HCT116 (cell line): ENCODE measurements at regions not wholly inside any gene's neighbourhood (a gene's known extent, or its start where the extent isn't known, plus 50 kb on each side); places are given as distances from the start of the nearest gene placed in this dataset.

Experiments
- ATAC-seq: fragments of 200-7000 bp; cut with Tn5 transposase; 2 replicates; pipeline ENCODE4 v1.9.1; 2020; ENCODE audit warnings: mild to moderate bottlenecking, moderate library complexity
- BruUV-seq: library from RNA; stranded (reverse); fragments of 400-500 nt; replicated peaks from 2 replicates; lab custom pipeline; 2021; lab: Mats Ljungman, UMichigan
- CTCF ChIA-PET: fragments of 300-600 bp; sonication (Branson Sonifier 250); formaldehyde crosslinking; loops from one replicate; lab custom pipeline; 2021; ENCODE audit warnings: antibody characterized with exemption; lab: Charles Lee
- POLR2A ChIA-PET: fragments of 300-600, 350-600 bp; sonication (Branson Sonifier 250); formaldehyde crosslinking; loops from one replicate; lab custom pipeline; 2021; ENCODE audit warnings: antibody characterized with exemption; lab: Charles Lee
- RAD21 ChIA-PET, 2 experiments: fragments of 300-600 bp; sonication (Branson Sonifier 250); formaldehyde crosslinking; loops; one replicate each; lab custom pipeline; 2023; ENCODE audit warnings: low total read pairs in 2 of 2; ENCODE audit not compliant: uncharacterized antibody in 2 of 2, unreplicated experiment in 2 of 2, low non-redundant PET in 1 of 2; lab: Charles Lee
- DNase-seq: peaks from one replicate; pipeline ENCODE4 v3.0.0-alpha.2; 2010; ENCODE audit warnings: low read depth, low spot score
- H2AFZ ChIP-seq: fragments of 200-600 bp; shearing (Covaris generic), sonication (generic); 2 replicates; pipeline ENCODE4 v1.6.1; 2017; ENCODE audit warnings: low read depth, mixed run types, mixed read lengths, antibody characterized with exemption, low read length; ENCODE audit not compliant: poor library complexity, severe bottlenecking
- H3K27ac ChIP-seq: 2 replicates; pipeline ENCODE4 v1.5.1; 2012; ENCODE audit warnings: low read depth, low read length
- H3K27me3 ChIP-seq: fragments of 200-600 bp; sonication (generic); 2 replicates; pipeline ENCODE4 v1.6.1; 2016; ENCODE audit warnings: mixed run types, low read length, mixed read lengths; ENCODE audit not compliant: insufficient read depth
- H3K36me3 ChIP-seq, 2 experiments: fragments of 200-500 bp in 1 of 2; fragments of 200-600 bp in 1 of 2; sonication (Bioruptor generic) in 1 of 2; sonication (generic) in 1 of 2; 2 replicates each; pipeline versions ENCODE4 v1.5.1 to v1.6.1; 2014 to 2016; ENCODE audit warnings: low read length in 2 of 2, inconsistent platforms in 1 of 2, mixed read lengths in 1 of 2, mixed run types in 1 of 2; ENCODE audit not compliant: insufficient read depth in 2 of 2, control insufficient read depth in 1 of 2
- H3K4me1 ChIP-seq, 2 experiments: fragments of 200-600 bp in 1 of 2; sonication (generic) in 1 of 2; 2 replicates each; pipeline versions ENCODE4 v1.5.1 to v1.6.1; 2012 to 2017; ENCODE audit warnings: low read length in 2 of 2, inconsistent platforms in 1 of 2, mild to moderate bottlenecking in 1 of 2, mixed read lengths in 1 of 2, mixed run types in 1 of 2, moderate library complexity in 1 of 2; ENCODE audit not compliant: insufficient read depth in 2 of 2, control insufficient read depth in 1 of 2
- H3K4me2 ChIP-seq: fragments of 200-600 bp; sonication (generic); 2 replicates; pipeline ENCODE4 v1.6.1; 2017; ENCODE audit warnings: mixed run types, low read length, mixed read lengths
- H3K4me3 ChIP-seq, 2 experiments: fragments of 200-600 bp in 1 of 2; sonication (generic) in 1 of 2; replicated peaks in 1 of 2; 2 replicates each; pipeline ENCODE4 v1.5.1; 2011 to 2016; ENCODE audit warnings: low read length in 2 of 2, control low read depth in 1 of 2, low read depth in 1 of 2, mild to moderate bottlenecking in 1 of 2, mixed read lengths in 1 of 2, mixed run types in 1 of 2
- H3K79me2 ChIP-seq: fragments of 200-600 bp; sonication (generic); 2 replicates; pipeline ENCODE4 v1.6.1; 2017; ENCODE audit warnings: mild to moderate bottlenecking, mixed run types, low read length, moderate library complexity, mixed read lengths; ENCODE audit not compliant: insufficient read depth
- H3K9ac ChIP-seq: fragments of 200-600 bp; sonication (generic); 2 replicates; pipeline ENCODE4 v1.6.1; 2016; ENCODE audit warnings: low read length, mixed read lengths
- H3K9me2 ChIP-seq: fragments of 200-600 bp; sonication (generic), shearing (Covaris generic); 2 replicates; pipeline ENCODE4 v1.6.1; 2017; ENCODE audit warnings: mixed run types, mild to moderate bottlenecking, moderate library complexity; ENCODE audit not compliant: insufficient read depth
- H3K9me3 ChIP-seq, 2 experiments: fragments of 200-500 bp in 1 of 2; fragments of 200-600 bp in 1 of 2; sonication (Bioruptor generic) in 1 of 2; sonication (generic) in 1 of 2; 2 replicates each; pipeline ENCODE4 v1.6.1; 2014 to 2017; ENCODE audit warnings: low read length in 2 of 2, mixed read lengths in 2 of 2, inconsistent platforms in 1 of 2, low read depth in 1 of 2, mild to moderate bottlenecking in 1 of 2, mixed run types in 1 of 2, moderate library complexity in 1 of 2; ENCODE audit not compliant: control insufficient read depth in 1 of 2, insufficient read depth in 1 of 2
- H4K20me1 ChIP-seq: fragments of 200-600 bp; sonication (generic), shearing (Covaris generic); 2 replicates; pipeline ENCODE4 v1.6.1; 2017; ENCODE audit warnings: mixed run types, mild to moderate bottlenecking, moderate library complexity; ENCODE audit not compliant: insufficient read depth
- ATF3 ChIP-seq: IDR thresholded peaks from 2 replicates; pipeline ENCODE4 v1.6.1; 2012
- CBX3 ChIP-seq: IDR thresholded peaks from 2 replicates; pipeline ENCODE4 v1.6.1; 2012; ENCODE audit warnings: low read depth
- CEBPB ChIP-seq: IDR thresholded peaks from 2 replicates; pipeline ENCODE4 v1.6.1; 2012; ENCODE audit warnings: low read depth
- ELF1 ChIP-seq: IDR thresholded peaks from 2 replicates; pipeline ENCODE4 v1.6.1; 2012; ENCODE audit warnings: low read depth, borderline replicate concordance
- EZH2 ChIP-seq: fragments of 200-600 bp; sonication (generic); IDR thresholded peaks from 2 replicates; pipeline ENCODE4 v1.6.1; 2017; ENCODE audit warnings: antibody characterized with exemption, mixed run types
- JUND ChIP-seq: IDR thresholded peaks from 2 replicates; pipeline ENCODE4 v1.6.1; 2012
- RAD21 ChIP-seq: IDR thresholded peaks from 2 replicates; pipeline ENCODE4 v1.6.1; 2012; ENCODE audit warnings: low read depth, mild to moderate bottlenecking
- SIN3A ChIP-seq: IDR thresholded peaks from 2 replicates; pipeline ENCODE4 v1.6.1; 2012; ENCODE audit warnings: low read depth
- SP1 ChIP-seq: IDR thresholded peaks from 2 replicates; pipeline ENCODE4 v1.6.1; 2012; ENCODE audit warnings: low read depth
- YY1 ChIP-seq: IDR thresholded peaks from 2 replicates; pipeline ENCODE4 v1.6.1; 2011; ENCODE audit warnings: low read length, low read depth, moderate library complexity, mild to moderate bottlenecking; ENCODE audit not compliant: insufficient replicate concordance; ENCODE audit errors: extremely low read depth
- ZFX ChIP-seq: fragments of 450-650 bp; IDR thresholded peaks from 2 replicates; pipeline ENCODE4 v1.6.1; 2017
- intact Hi-C: fragments of 100-400 bp; cut with micrococcal nuclease; formaldehyde crosslinking; loops from 2 replicates; pipeline ENCODE4 v1.10.0; 2022
- TF ChIP-seq, protein P1 (sequence below): IDR thresholded peaks from 2 replicates; pipeline ENCODE4 v1.6.1; 2012; ENCODE audit warnings: low read depth
- TF ChIP-seq, protein P2 (sequence below), 3 experiments: fragments of 200-600 bp in 1 of 3; sonication (generic) in 1 of 3; IDR thresholded peaks in 2 of 3; conservative IDR thresholded peaks in 1 of 3; 2 replicates each; pipeline ENCODE4 v1.5.1; 2012 to 2017; ENCODE audit warnings: low read depth in 2 of 3, low read length in 2 of 3, antibody characterized with exemption in 1 of 3, borderline replicate concordance in 1 of 3, control low read depth in 1 of 3, mild to moderate bottlenecking in 1 of 3, mixed read lengths in 1 of 3, mixed run types in 1 of 3, moderate library complexity in 1 of 3; ENCODE audit not compliant: insufficient read depth in 1 of 3
- TF ChIP-seq, protein P3 (sequence below): IDR thresholded peaks from 2 replicates; pipeline ENCODE4 v1.6.1; 2011; ENCODE audit warnings: mild to moderate bottlenecking, low read length, moderate library complexity; ENCODE audit not compliant: insufficient replicate concordance; ENCODE audit errors: extremely low read depth

GRCh38 chr7:63077841-63078240, 920.8 kb upstream of the ZNF722 start:
- H3K4me2 ChIP-seq = no peak overlapping the region
- no peak overlapping the region for H3K27ac ChIP-seq
- ChIA-PET POLR2A (no interaction called here), CTCF (no interaction called here), RAD21 (no interaction called here)
- H3K9me2 ChIP-seq = no peaks in the 10 kb centered on the region
- H3K4me3 ChIP-seq = no peak overlapping the region
- no peak overlapping the region for H3K9ac ChIP-seq
- H4K20me1 ChIP-seq = no peaks in the 10 kb centered on the region
- ATAC-seq = no peak
- no peak overlapping the region for H2AFZ ChIP-seq
- intact Hi-C loops = no loop called here
- H3K4me1 ChIP-seq = no peaks in the 10 kb centered on the region
- H3K27me3 ChIP-seq = no peaks in the 10 kb centered on the region
- no peaks in the 10 kb centered on the region for H3K36me3 ChIP-seq
- TF ChIP-seq ELF1 (no peak), ZFX (no peak), SIN3A (no peak), SP1 (no peak), YY1 (no peak), EZH2 (no peak), CBX3 (no peak), ATF3 (no peak), RAD21 (no peak), JUND (no peak), CEBPB (no peak)
- TF ChIP-seq, protein P1, sequence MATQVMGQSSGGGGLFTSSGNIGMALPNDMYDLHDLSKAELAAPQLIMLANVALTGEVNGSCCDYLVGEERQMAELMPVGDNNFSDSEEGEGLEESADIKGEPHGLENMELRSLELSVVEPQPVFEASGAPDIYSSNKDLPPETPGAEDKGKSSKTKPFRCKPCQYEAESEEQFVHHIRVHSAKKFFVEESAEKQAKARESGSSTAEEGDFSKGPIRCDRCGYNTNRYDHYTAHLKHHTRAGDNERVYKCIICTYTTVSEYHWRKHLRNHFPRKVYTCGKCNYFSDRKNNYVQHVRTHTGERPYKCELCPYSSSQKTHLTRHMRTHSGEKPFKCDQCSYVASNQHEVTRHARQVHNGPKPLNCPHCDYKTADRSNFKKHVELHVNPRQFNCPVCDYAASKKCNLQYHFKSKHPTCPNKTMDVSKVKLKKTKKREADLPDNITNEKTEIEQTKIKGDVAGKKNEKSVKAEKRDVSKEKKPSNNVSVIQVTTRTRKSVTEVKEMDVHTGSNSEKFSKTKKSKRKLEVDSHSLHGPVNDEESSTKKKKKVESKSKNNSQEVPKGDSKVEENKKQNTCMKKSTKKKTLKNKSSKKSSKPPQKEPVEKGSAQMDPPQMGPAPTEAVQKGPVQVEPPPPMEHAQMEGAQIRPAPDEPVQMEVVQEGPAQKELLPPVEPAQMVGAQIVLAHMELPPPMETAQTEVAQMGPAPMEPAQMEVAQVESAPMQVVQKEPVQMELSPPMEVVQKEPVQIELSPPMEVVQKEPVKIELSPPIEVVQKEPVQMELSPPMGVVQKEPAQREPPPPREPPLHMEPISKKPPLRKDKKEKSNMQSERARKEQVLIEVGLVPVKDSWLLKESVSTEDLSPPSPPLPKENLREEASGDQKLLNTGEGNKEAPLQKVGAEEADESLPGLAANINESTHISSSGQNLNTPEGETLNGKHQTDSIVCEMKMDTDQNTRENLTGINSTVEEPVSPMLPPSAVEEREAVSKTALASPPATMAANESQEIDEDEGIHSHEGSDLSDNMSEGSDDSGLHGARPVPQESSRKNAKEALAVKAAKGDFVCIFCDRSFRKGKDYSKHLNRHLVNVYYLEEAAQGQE = no peak
- TF ChIP-seq, protein P2, sequence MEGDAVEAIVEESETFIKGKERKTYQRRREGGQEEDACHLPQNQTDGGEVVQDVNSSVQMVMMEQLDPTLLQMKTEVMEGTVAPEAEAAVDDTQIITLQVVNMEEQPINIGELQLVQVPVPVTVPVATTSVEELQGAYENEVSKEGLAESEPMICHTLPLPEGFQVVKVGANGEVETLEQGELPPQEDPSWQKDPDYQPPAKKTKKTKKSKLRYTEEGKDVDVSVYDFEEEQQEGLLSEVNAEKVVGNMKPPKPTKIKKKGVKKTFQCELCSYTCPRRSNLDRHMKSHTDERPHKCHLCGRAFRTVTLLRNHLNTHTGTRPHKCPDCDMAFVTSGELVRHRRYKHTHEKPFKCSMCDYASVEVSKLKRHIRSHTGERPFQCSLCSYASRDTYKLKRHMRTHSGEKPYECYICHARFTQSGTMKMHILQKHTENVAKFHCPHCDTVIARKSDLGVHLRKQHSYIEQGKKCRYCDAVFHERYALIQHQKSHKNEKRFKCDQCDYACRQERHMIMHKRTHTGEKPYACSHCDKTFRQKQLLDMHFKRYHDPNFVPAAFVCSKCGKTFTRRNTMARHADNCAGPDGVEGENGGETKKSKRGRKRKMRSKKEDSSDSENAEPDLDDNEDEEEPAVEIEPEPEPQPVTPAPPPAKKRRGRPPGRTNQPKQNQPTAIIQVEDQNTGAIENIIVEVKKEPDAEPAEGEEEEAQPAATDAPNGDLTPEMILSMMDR (IDR thresholded peaks at IDR 0.05 in 2 of 3, conservative IDR thresholded peaks at IDR 0.05 in 1 of 3; ENCODE audit: borderline replicate concordance in 1 of 3, insufficient read depth in 1 of 3, low read depth in 2 of 3, low read length in 2 of 3) = no peak
- TF ChIP-seq, protein P3, sequence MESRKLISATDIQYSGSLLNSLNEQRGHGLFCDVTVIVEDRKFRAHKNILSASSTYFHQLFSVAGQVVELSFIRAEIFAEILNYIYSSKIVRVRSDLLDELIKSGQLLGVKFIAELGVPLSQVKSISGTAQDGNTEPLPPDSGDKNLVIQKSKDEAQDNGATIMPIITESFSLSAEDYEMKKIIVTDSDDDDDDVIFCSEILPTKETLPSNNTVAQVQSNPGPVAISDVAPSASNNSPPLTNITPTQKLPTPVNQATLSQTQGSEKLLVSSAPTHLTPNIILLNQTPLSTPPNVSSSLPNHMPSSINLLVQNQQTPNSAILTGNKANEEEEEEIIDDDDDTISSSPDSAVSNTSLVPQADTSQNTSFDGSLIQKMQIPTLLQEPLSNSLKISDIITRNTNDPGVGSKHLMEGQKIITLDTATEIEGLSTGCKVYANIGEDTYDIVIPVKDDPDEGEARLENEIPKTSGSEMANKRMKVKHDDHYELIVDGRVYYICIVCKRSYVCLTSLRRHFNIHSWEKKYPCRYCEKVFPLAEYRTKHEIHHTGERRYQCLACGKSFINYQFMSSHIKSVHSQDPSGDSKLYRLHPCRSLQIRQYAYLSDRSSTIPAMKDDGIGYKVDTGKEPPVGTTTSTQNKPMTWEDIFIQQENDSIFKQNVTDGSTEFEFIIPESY = no peak
- H3K79me2 ChIP-seq = no peaks in the 10 kb centered on the region
- peaks cover 4 to 21% of the 10 kb centered on the region in 2 experiments; a peak in 2 of 4 replicates for H3K9me3 ChIP-seq
- DNase-seq = no peak
- no TSS peak for BruUV-seq
